ENCODE measurements at regions not wholly inside any gene's neighbourhood (a gene's known extent, or its start where the extent isn't known, plus 50 kb on each side); places are given as distances from the start of the nearest gene placed in this dataset.

DNA sequence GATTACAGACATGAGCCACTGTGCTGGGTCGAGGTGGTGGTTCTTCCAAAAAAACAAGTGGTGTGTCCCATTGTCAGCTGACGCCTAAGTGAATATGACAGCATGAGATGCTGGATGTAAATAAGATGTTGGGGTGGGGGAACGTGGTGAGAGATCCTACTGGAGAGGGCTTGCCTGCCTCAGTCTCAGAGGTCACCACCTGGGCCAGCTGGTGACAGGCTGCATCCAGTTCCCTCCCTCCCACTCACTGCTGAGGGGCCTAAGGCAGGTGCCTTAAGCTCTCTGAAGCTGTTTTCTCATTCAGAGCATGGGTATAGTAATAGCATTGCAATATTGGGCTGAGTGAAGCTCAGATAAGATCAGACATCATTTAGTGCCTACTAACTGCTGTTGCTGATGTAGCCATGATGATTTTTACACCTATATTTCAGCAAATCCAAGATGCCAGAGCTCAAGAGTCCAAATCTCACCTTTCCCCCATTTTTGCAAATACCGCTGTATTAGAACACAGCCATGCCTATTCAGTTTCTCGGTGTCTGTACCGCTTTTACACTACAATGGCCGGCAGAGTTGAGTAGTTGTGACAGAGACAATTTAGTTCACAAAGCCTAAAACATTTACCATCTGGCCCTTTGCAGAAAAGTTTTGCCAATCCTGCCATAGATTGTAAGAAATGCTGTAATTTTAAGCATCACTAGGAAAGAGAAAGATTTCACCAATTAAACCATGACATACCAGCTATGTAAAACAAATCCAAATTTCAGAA lies 171.3 kb downstream of the ANKRD60 start:
- TF ChIP-seq, protein P1, sequence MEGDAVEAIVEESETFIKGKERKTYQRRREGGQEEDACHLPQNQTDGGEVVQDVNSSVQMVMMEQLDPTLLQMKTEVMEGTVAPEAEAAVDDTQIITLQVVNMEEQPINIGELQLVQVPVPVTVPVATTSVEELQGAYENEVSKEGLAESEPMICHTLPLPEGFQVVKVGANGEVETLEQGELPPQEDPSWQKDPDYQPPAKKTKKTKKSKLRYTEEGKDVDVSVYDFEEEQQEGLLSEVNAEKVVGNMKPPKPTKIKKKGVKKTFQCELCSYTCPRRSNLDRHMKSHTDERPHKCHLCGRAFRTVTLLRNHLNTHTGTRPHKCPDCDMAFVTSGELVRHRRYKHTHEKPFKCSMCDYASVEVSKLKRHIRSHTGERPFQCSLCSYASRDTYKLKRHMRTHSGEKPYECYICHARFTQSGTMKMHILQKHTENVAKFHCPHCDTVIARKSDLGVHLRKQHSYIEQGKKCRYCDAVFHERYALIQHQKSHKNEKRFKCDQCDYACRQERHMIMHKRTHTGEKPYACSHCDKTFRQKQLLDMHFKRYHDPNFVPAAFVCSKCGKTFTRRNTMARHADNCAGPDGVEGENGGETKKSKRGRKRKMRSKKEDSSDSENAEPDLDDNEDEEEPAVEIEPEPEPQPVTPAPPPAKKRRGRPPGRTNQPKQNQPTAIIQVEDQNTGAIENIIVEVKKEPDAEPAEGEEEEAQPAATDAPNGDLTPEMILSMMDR (IDR thresholded peaks at IDR 0.05 in 4 of 5, conservative IDR thresholded peaks at IDR 0.05 in 1 of 5) = no peak
- TF ChIP-seq POLR2A (IDR thresholded peaks at IDR 0.05) = no peak
